ENCODE measurements at regions not wholly inside any gene's neighbourhood (a gene's known extent, or its start where the extent isn't known, plus 50 kb on each side); places are given as distances from the start of the nearest gene placed in this dataset.

DNA sequence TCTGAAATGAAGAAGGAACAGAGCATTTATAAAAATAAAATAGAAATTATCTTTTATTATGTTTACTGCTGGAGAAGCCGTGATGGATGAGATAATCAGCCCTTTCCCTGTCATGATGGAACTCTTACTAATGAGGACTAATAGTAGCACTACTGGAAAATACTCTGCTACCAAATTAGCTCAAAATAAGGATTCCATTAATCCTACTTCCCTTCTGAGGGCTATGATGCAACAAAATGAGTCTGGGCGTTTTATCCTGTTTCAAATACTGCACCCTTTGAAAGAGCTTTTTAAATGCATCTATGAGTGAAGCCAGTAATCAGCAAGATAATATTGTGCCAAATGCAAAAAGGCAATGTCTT is 59.3 kb upstream of the CARMIL1 start (continued):
- TF ChIP-seq, protein P1, sequence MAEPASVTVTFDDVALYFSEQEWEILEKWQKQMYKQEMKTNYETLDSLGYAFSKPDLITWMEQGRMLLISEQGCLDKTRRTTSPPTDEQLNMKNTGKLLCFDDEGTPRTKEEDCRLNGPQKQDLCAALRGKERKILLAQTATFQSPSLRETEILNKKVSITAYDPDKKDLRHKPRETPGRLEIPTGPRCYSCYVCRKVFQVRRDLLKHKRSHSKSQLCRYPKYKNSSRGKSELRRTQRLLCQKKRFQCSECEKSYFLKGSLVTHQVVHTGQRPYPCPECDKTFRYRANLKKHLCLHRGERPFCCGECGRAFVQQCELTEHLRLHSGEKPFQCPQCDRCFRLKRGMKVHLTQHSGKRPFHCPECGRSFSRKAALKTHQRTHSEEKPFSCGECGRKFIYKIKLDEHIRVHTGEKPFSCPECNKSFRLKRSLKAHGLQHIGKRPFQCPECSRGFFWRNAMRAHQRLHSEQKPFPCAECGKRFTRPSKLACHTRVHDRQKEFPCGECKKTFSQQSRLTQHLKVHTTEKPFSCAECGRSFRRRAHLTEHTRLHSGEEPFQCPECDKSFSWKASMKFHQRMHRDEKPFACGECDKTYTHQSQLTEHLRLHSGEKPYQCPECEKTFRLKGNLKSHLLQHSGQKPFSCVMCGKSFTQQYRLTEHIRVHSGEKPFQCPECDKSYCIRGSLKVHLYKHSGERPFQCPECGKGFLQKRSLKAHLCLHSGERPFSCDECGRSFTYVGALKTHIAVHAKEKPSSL (CRISPR knock-in tag; conservative IDR thresholded peaks at IDR 0.05), result no peak
- TF ChIP-seq, protein P2, sequence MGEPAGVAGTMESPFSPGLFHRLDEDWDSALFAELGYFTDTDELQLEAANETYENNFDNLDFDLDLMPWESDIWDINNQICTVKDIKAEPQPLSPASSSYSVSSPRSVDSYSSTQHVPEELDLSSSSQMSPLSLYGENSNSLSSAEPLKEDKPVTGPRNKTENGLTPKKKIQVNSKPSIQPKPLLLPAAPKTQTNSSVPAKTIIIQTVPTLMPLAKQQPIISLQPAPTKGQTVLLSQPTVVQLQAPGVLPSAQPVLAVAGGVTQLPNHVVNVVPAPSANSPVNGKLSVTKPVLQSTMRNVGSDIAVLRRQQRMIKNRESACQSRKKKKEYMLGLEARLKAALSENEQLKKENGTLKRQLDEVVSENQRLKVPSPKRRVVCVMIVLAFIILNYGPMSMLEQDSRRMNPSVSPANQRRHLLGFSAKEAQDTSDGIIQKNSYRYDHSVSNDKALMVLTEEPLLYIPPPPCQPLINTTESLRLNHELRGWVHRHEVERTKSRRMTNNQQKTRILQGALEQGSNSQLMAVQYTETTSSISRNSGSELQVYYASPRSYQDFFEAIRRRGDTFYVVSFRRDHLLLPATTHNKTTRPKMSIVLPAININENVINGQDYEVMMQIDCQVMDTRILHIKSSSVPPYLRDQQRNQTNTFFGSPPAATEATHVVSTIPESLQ (CRISPR knock-in tag; IDR thresholded peaks at IDR 0.05), result no peak
- TF ChIP-seq ELF4 (CRISPR knock-in tag; IDR thresholded peaks at IDR 0.05; ENCODE audit: low read depth), result no peak
- no peak for TF ChIP-seq MXD4 (CRISPR knock-in tag; IDR thresholded peaks at IDR 0.05; ENCODE audit: borderline replicate concordance)
- TF ChIP-seq PRRX2 (CRISPR knock-in tag; IDR thresholded peaks at IDR 0.05), result no peak
- no peak for TF ChIP-seq GABPB1 (CRISPR knock-in tag; IDR thresholded peaks at IDR 0.05)
- TF ChIP-seq, protein P3, sequence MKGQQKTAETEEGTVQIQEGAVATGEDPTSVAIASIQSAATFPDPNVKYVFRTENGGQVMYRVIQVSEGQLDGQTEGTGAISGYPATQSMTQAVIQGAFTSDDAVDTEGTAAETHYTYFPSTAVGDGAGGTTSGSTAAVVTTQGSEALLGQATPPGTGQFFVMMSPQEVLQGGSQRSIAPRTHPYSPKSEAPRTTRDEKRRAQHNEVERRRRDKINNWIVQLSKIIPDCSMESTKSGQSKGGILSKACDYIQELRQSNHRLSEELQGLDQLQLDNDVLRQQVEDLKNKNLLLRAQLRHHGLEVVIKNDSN (CRISPR knock-in tag; IDR thresholded peaks at IDR 0.05), result no peak
- TF ChIP-seq ZNF317 (CRISPR knock-in tag; IDR thresholded peaks at IDR 0.05; ENCODE audit: borderline replicate concordance, low read depth), result no peak

DNA sequence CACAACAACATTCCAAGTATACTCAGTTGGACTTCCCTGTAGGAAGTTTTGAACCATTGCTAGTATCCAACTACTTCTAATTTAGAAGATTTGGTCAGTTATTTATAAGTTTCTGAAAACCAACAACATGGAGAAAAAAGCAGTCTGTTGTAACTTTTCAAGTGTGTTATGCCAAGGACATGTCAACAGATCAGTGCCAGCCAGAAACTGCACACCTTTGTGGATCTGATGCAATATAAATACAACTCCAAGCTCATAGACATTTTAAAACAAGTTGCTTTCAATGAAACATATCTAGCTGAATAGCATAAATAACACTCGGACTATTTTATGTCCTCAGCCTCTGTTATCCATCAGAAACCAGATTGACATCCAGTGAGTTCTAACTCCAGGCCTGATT is 58.3 kb upstream of the CARMIL1 start:
- DNase-seq (ENCODE audit: low spot score) (no peak), ATAC-seq (no peak)
- no peak overlapping the region for H3K4me3 Mint-ChIP-seq
- H3K27ac Mint-ChIP-seq, result no peak overlapping the region
- H3K36me3 Mint-ChIP-seq, result no peaks in the 10 kb centered on the region
- H3K27me3 Mint-ChIP-seq (ENCODE audit: low read depth), result no peaks in the 10 kb centered on the region; the same call in 1 of the 2 replicates
- POLR2A ChIA-PET, result no interaction called here
- H3K9me3 Mint-ChIP-seq, result no peaks in the 10 kb centered on the region
- H3K4me1 Mint-ChIP-seq, result peaks cover 23% of the 10 kb centered on the region
- CTCF ChIA-PET, result interaction anchor here (1.0 to 1.1 kb wide), 2 partner anchors 45 to 497 kb away, joined by 3 to 4 read pairs; no protein-coding TSS in a partner anchor
- TF ChIP-seq, protein P4, sequence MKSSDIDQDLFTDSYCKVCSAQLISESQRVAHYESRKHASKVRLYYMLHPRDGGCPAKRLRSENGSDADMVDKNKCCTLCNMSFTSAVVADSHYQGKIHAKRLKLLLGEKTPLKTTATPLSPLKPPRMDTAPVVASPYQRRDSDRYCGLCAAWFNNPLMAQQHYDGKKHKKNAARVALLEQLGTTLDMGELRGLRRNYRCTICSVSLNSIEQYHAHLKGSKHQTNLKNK (CRISPR knock-in tag; IDR thresholded peaks at IDR 0.05), result no peak
- TF ChIP-seq CREM (CRISPR knock-in tag; IDR thresholded peaks at IDR 0.05) (no peak), KAT7 (CRISPR knock-in tag; IDR thresholded peaks at IDR 0.05; ENCODE audit: borderline replicate concordance) (no peak), ESRRA (CRISPR knock-in tag; IDR thresholded peaks at IDR 0.05; ENCODE audit: borderline replicate concordance) (no peak), ZBTB21 (CRISPR knock-in tag; IDR thresholded peaks at IDR 0.05; ENCODE audit: borderline replicate concordance) (no peak), NFATC4 (CRISPR knock-in tag; IDR thresholded peaks at IDR 0.05) (no peak)
- TF ChIP-seq, protein P5, sequence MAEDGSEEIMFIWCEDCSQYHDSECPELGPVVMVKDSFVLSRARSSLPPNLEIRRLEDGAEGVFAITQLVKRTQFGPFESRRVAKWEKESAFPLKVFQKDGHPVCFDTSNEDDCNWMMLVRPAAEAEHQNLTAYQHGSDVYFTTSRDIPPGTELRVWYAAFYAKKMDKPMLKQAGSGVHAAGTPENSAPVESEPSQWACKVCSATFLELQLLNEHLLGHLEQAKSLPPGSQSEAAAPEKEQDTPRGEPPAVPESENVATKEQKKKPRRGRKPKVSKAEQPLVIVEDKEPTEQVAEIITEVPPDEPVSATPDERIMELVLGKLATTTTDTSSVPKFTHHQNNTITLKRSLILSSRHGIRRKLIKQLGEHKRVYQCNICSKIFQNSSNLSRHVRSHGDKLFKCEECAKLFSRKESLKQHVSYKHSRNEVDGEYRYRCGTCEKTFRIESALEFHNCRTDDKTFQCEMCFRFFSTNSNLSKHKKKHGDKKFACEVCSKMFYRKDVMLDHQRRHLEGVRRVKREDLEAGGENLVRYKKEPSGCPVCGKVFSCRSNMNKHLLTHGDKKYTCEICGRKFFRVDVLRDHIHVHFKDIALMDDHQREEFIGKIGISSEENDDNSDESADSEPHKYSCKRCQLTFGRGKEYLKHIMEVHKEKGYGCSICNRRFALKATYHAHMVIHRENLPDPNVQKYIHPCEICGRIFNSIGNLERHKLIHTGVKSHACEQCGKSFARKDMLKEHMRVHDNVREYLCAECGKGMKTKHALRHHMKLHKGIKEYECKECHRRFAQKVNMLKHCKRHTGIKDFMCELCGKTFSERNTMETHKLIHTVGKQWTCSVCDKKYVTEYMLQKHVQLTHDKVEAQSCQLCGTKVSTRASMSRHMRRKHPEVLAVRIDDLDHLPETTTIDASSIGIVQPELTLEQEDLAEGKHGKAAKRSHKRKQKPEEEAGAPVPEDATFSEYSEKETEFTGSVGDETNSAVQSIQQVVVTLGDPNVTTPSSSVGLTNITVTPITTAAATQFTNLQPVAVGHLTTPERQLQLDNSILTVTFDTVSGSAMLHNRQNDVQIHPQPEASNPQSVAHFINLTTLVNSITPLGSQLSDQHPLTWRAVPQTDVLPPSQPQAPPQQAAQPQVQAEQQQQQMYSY (CRISPR knock-in tag; IDR thresholded peaks at IDR 0.05), result 0 out of 2 replicates have a peak, but pooled peaks have one; percentile 52
- TF ChIP-seq, protein P6, sequence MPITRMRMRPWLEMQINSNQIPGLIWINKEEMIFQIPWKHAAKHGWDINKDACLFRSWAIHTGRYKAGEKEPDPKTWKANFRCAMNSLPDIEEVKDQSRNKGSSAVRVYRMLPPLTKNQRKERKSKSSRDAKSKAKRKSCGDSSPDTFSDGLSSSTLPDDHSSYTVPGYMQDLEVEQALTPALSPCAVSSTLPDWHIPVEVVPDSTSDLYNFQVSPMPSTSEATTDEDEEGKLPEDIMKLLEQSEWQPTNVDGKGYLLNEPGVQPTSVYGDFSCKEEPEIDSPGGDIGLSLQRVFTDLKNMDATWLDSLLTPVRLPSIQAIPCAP (CRISPR knock-in tag; IDR thresholded peaks at IDR 0.05), result no peak

Data from WTC11 (cell line).